CD14-positive monocyte (primary cell): ENCODE measurements at regions not wholly inside any gene's neighbourhood (a gene's known extent, or its start where the extent isn't known, plus 50 kb on each side); places are given as distances from the start of the nearest gene placed in this dataset.

Experiments used
- DNase-seq, 3 donors: peaks; one replicate each; pipeline ENCODE4 v3.0.0-alpha.2; 2011 to 2022
- H2AFZ ChIP-seq: 2 replicates; pipeline ENCODE4 v1.6.0; 2012; ENCODE audit warnings: mild to moderate bottlenecking, low read depth, low read length, inconsistent platforms; ENCODE audit not compliant: insufficient read depth, poor library complexity, severe bottlenecking
- H3K27ac ChIP-seq, 2 donors: 1 replicate in 1 of 2; 2 replicates in 1 of 2; pipeline ENCODE4 v1.5.1; 2012 to 2013; ENCODE audit warnings: low read length in 2 of 2, control low read depth in 1 of 2, inconsistent platforms in 1 of 2, low read depth in 1 of 2, mild to moderate bottlenecking in 1 of 2
- H3K27me3 ChIP-seq, 2 donors: one replicate each; pipeline versions ENCODE4 v1.6.0 to v1.6.1; 2011 to 2013; ENCODE audit warnings: low read length in 2 of 2; ENCODE audit not compliant: control insufficient read depth in 2 of 2, insufficient read depth in 2 of 2
- H3K36me3 ChIP-seq, 2 donors: replicated peaks in 1 of 2; 1 replicate in 1 of 2; 2 replicates in 1 of 2; pipeline versions ENCODE4 v1.5.1 to v1.6.1; 2012 to 2013; ENCODE audit warnings: low read length in 2 of 2, control low read depth in 1 of 2, inconsistent platforms in 1 of 2, mild to moderate bottlenecking in 1 of 2; ENCODE audit not compliant: insufficient read depth in 2 of 2, control insufficient read depth in 1 of 2
- H3K4me1 ChIP-seq, 2 donors: 1 replicate in 1 of 2; 2 replicates in 1 of 2; pipeline versions ENCODE4 v1.5.1 to v1.6.1; 2012 to 2013; ENCODE audit warnings: low read length in 2 of 2, control low read depth in 1 of 2, inconsistent platforms in 1 of 2, mild to moderate bottlenecking in 1 of 2, moderate library complexity in 1 of 2; ENCODE audit not compliant: insufficient read depth in 2 of 2, control insufficient read depth in 1 of 2
- H3K4me2 ChIP-seq: replicated peaks from 2 replicates; pipeline ENCODE3; 2012; ENCODE audit warnings: low read length, moderate library complexity, mild to moderate bottlenecking; ENCODE audit not compliant: poor library complexity, severe bottlenecking; ENCODE audit errors: extremely low read depth
- H3K4me3 ChIP-seq, 3 experiments: fragments of 200-600 bp in 1 of 3; sonication (generic) in 1 of 3; replicated peaks in 1 of 3; 1 replicate in 2 of 3; 2 replicates in 1 of 3; pipeline ENCODE4 v1.5.1; 2011 to 2013; ENCODE audit warnings: low read length in 3 of 3, mild to moderate bottlenecking in 3 of 3, control low read depth in 2 of 3, low read depth in 2 of 3, inconsistent platforms in 1 of 3, moderate library complexity in 1 of 3
- H3K79me2 ChIP-seq: 2 replicates; pipeline ENCODE4 v1.6.0; 2012; ENCODE audit warnings: mild to moderate bottlenecking, control low read depth, inconsistent platforms, low read length, moderate library complexity; ENCODE audit not compliant: insufficient read depth
- H3K9ac ChIP-seq: 2 replicates; pipeline ENCODE4 v1.6.0; 2017; ENCODE audit warnings: low read length, mild to moderate bottlenecking; ENCODE audit not compliant: insufficient read depth, poor library complexity, severe bottlenecking
- H3K9me3 ChIP-seq, 2 donors: replicated peaks in 1 of 2; 1 replicate in 1 of 2; 2 replicates in 1 of 2; pipeline versions ENCODE4 v1.5.1 to v1.6.1; 2012 to 2013; ENCODE audit warnings: low read length in 2 of 2, control low read depth in 1 of 2; ENCODE audit not compliant: control insufficient read depth in 1 of 2, insufficient read depth in 1 of 2
- H4K20me1 ChIP-seq: 2 replicates; pipeline ENCODE4 v1.6.0; 2012; ENCODE audit warnings: mild to moderate bottlenecking, low read length, control low read depth, moderate library complexity; ENCODE audit not compliant: insufficient read depth
- H3K27ac Mint-ChIP-seq, 7 donors: one replicate each; pipeline ENCODE4 v1.8.0; 2020; ENCODE audit warnings: mild to moderate bottlenecking in 7 of 7, mixed read lengths in 7 of 7, moderate library complexity in 6 of 7, inconsistent platforms in 2 of 7
- H3K27me3 Mint-ChIP-seq, 3 donors: one replicate each; pipeline ENCODE4 v1.8.0; 2021 to 2022; ENCODE audit warnings: low read depth in 3 of 3, mild to moderate bottlenecking in 3 of 3, mixed read lengths in 3 of 3, moderate library complexity in 3 of 3, inconsistent platforms in 1 of 3
- H3K36me3 Mint-ChIP-seq, 2 donors: one replicate each; pipeline ENCODE4 v1.8.0; 2020; ENCODE audit warnings: mixed read lengths in 2 of 2, inconsistent platforms in 1 of 2, mild to moderate bottlenecking in 1 of 2
- H3K4me1 Mint-ChIP-seq: one replicate; pipeline ENCODE4 v1.8.0; 2020; ENCODE audit warnings: mild to moderate bottlenecking, mixed read lengths
- H3K4me3 Mint-ChIP-seq, 2 donors: one replicate each; pipeline ENCODE4 v1.8.0; 2020; ENCODE audit warnings: mild to moderate bottlenecking in 2 of 2, mixed read lengths in 2 of 2, moderate library complexity in 1 of 2
- H3K9me3 Mint-ChIP-seq, 7 donors: one replicate each; pipeline ENCODE4 v1.8.0; 2020 to 2022; ENCODE audit warnings: mixed read lengths in 7 of 7, mild to moderate bottlenecking in 6 of 7, moderate library complexity in 6 of 7, inconsistent platforms in 2 of 7
- WGBS: methylation state at CpG from one replicate; pipeline ENCODE4 v1.1.5; 2013; ENCODE audit warnings: missing lambda C conversion rate; ENCODE audit not compliant: insufficient coverage; 5-methylcytosine and 5-hydroxymethylcytosine counted together
- intact Hi-C, 2 donors: fragments of 100-400 bp; cut with micrococcal nuclease; formaldehyde crosslinking; loops; one replicate each; pipeline versions ENCODE4 v1.15.0 to v1.15.1; 2023
- TF ChIP-seq, protein P1 (sequence below): fragments of 200-600 bp; IDR thresholded peaks from one replicate; pipeline ENCODE4 v1.8.0; 2022; ENCODE audit warnings: antibody characterized with exemption, mild to moderate bottlenecking

DNA sequence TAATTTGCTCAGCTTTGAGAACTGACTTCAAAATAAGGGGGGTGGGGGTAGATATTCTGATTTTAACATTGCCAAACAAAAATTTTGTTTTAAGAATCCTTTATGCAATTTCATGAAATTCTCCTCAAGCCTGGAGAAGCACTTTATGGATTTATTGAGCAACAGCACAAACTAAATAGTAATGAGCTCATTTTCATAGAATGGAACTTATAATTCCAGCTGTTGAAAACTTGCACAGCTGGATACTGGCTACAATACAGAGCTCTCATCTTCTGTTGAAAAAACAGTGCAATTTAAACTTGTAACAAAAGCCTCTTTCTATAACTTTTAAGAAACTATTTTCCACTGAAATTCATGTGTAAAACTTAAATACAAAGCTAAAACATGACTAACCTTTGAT, 137.6 kb upstream of the FN1 start:
- DNase-seq = no peak
- H3K4me1 ChIP-seq = no peaks in the 10 kb centered on the region
- no peak overlapping the region for H3K27ac ChIP-seq
- H3K4me3 ChIP-seq = no peak overlapping the region
- H3K9ac ChIP-seq = no peak overlapping the region
- intact Hi-C loops = no loop called here
- H4K20me1 ChIP-seq = no peaks in the 10 kb centered on the region
- peaks cover 2 to 5% of the 10 kb centered on the region in 2 donors for H3K27me3 ChIP-seq
- no peaks in the 10 kb centered on the region for H3K36me3 Mint-ChIP-seq
- H3K79me2 ChIP-seq = no peaks in the 10 kb centered on the region
- no peak overlapping the region for H3K4me3 Mint-ChIP-seq
- H3K9me3 Mint-ChIP-seq = no peaks in the 10 kb centered on the region
- H2AFZ ChIP-seq = no peak overlapping the region
- H3K9me3 ChIP-seq = no peaks in the 10 kb centered on the region
- peaks cover 3 to 28% (median 7%) of the 10 kb centered on the region in 3 donors for H3K27me3 Mint-ChIP-seq
- no peak overlapping the region for H3K27ac Mint-ChIP-seq
- peaks cover 1% of the 10 kb centered on the region for H3K4me1 Mint-ChIP-seq
- TF ChIP-seq, protein P1, sequence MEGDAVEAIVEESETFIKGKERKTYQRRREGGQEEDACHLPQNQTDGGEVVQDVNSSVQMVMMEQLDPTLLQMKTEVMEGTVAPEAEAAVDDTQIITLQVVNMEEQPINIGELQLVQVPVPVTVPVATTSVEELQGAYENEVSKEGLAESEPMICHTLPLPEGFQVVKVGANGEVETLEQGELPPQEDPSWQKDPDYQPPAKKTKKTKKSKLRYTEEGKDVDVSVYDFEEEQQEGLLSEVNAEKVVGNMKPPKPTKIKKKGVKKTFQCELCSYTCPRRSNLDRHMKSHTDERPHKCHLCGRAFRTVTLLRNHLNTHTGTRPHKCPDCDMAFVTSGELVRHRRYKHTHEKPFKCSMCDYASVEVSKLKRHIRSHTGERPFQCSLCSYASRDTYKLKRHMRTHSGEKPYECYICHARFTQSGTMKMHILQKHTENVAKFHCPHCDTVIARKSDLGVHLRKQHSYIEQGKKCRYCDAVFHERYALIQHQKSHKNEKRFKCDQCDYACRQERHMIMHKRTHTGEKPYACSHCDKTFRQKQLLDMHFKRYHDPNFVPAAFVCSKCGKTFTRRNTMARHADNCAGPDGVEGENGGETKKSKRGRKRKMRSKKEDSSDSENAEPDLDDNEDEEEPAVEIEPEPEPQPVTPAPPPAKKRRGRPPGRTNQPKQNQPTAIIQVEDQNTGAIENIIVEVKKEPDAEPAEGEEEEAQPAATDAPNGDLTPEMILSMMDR = no peak
- H3K4me2 ChIP-seq = no peak overlapping the region
- no peaks in the 10 kb centered on the region for H3K36me3 ChIP-seq

DNA sequence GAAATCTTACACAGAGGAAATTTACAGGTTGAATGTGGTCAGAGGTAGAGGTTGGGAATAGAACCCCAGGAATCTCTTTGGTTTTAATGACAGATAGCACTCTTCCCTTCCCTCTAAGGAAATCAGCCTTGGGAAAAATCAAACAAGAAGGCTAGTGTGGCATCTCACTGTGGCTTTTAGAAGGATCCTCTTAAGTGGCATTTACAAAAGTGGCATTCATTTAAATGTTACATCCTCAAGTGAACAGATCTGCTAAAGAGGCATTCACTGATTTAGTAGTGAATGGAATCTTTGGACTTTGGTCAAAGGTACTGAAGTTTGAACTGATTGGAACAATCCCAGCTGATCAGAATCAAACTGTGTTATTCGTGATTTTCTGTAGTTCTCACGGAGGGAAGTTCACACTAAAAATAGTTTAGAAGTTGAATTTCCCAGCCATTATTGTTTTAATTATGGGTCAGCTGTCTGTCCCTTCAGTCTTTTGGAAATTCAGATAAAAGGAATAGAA, 136.5 kb upstream of the FN1 start:
- Mint-ChIP-seq H3K4me3 (no peak overlapping the region), H3K36me3 (no peaks in the 10 kb centered on the region), H3K9me3 (no peaks in the 10 kb centered on the region), H3K27me3 (peaks cover 3 to 28% (median 7%) of the 10 kb centered on the region in 3 donors), H3K4me1 (peaks cover 1% of the 10 kb centered on the region), H3K27ac (no peak overlapping the region)
- DNase-seq = no peak
- Histone ChIP-seq H3K27ac (no peak overlapping the region), H3K4me2 (no peak overlapping the region), H3K4me1 (no peaks in the 10 kb centered on the region), H3K4me3 (no peak overlapping the region), H3K36me3 (no peaks in the 10 kb centered on the region), H4K20me1 (no peaks in the 10 kb centered on the region), H3K27me3 (peaks cover 2 to 5% of the 10 kb centered on the region in 2 donors), H3K79me2 (no peaks in the 10 kb centered on the region), H3K9me3 (no peaks in the 10 kb centered on the region), H2AFZ (no peak overlapping the region), H3K9ac (no peak overlapping the region)
- no CpG with 5 or more reads among the region's 2 CpGs for WGBS
- TF ChIP-seq, protein P1 = no peak
- intact Hi-C loops = no loop called here
